B cell (primary cell): ENCODE measurements at regions not wholly inside any gene's neighbourhood (a gene's known extent, or its start where the extent isn't known, plus 50 kb on each side); places are given as distances from the start of the nearest gene placed in this dataset.

Experiments used
- ATAC-seq: fragments of 200-7000 bp; cut with Tn5 transposase; one replicate; pipeline ENCODE4 v1.10.0; 2021; ENCODE audit warnings: low read depth, mild to moderate bottlenecking, moderate number of reproducible peaks, moderate library complexity
- CTCF ChIA-PET: fragments of 350-600 bp; sonication (Branson Sonifier 250); formaldehyde crosslinking; loops from one replicate; lab custom pipeline; 2021; ENCODE audit warnings: antibody characterized with exemption, inconsistent platforms; lab: Charles Lee
- POLR2A ChIA-PET: fragments of 350-600 bp; sonication (Branson Sonifier 250); formaldehyde crosslinking; loops from one replicate; lab custom pipeline; 2021; ENCODE audit warnings: antibody characterized with exemption; lab: Charles Lee
- DNase-seq: peaks from one replicate; pipeline ENCODE4 v3.0.0; 2013
- H2AFZ ChIP-seq: 2 replicates; pipeline ENCODE4 v1.6.1; 2012; ENCODE audit warnings: mild to moderate bottlenecking, low read depth, low read length; ENCODE audit not compliant: insufficient read depth, poor library complexity, severe bottlenecking
- H3K27ac ChIP-seq, 2 donors: 1 replicate in 1 of 2; 2 replicates in 1 of 2; pipeline ENCODE4 v1.5.1; 2012 to 2013; ENCODE audit warnings: low read length in 2 of 2, mild to moderate bottlenecking in 2 of 2, moderate library complexity in 1 of 2
- H3K27me3 ChIP-seq, 4 experiments: fragments of 200-600 bp in 1 of 4; sonication (generic) in 1 of 4; replicated peaks in 1 of 4; 1 replicate in 2 of 4; 2 replicates in 2 of 4; pipeline versions ENCODE4 v1.6.1 to v1.7.0; 2013 to 2016; ENCODE audit warnings: low read length in 3 of 4, mild to moderate bottlenecking in 2 of 4, mixed read lengths in 1 of 4, moderate library complexity in 1 of 4; ENCODE audit not compliant: insufficient read depth in 4 of 4, control insufficient read depth in 3 of 4; ENCODE audit errors: control extremely low read depth in 1 of 4
- H3K36me3 ChIP-seq, 2 experiments: replicated peaks in 1 of 2; 1 replicate in 1 of 2; 2 replicates in 1 of 2; pipeline versions ENCODE4 v1.6.1 to v1.7.1; 2013; ENCODE audit warnings: low read length in 1 of 2; ENCODE audit not compliant: insufficient read depth in 2 of 2, control insufficient read depth in 1 of 2; ENCODE audit errors: control extremely low read depth in 1 of 2, extremely low read depth in 1 of 2
- H3K4me1 ChIP-seq, 2 donors: fragments of 200-600 bp in 1 of 2; sonication (generic) in 1 of 2; 1 replicate in 1 of 2; 2 replicates in 1 of 2; pipeline versions ENCODE4 v1.5.1 to v1.6.1; 2013 to 2017; ENCODE audit warnings: low read length in 2 of 2; ENCODE audit not compliant: control insufficient read depth in 2 of 2, insufficient read depth in 2 of 2
- H3K4me2 ChIP-seq: replicated peaks from 2 replicates; pipeline ENCODE3; 2012; ENCODE audit warnings: mild to moderate bottlenecking, low read depth, low read length; ENCODE audit not compliant: poor library complexity, severe bottlenecking
- H3K4me3 ChIP-seq, 5 experiments: fragments of 200-600 bp in 1 of 5; sonication (generic) in 1 of 5; 1 replicate in 3 of 5; 2 replicates in 2 of 5; pipeline versions ENCODE4 v1.5.1 to v1.7.0; 2011 to 2016; ENCODE audit warnings: low read length in 4 of 5, mild to moderate bottlenecking in 4 of 5, low read depth in 2 of 5, control low read depth in 1 of 5, moderate library complexity in 1 of 5; ENCODE audit not compliant: insufficient read depth in 1 of 5; ENCODE audit errors: control extremely low read depth in 1 of 5, extremely low read depth in 1 of 5
- H3K79me2 ChIP-seq: fragments of 200-600 bp; sonication (generic); one replicate; pipeline ENCODE4 v1.6.0; 2016; ENCODE audit warnings: low read length; ENCODE audit not compliant: control insufficient read depth, insufficient read depth
- H3K9ac ChIP-seq: fragments of 200-600 bp; sonication (generic); 2 replicates; pipeline ENCODE4 v1.6.1; 2017; ENCODE audit warnings: mild to moderate bottlenecking, low read length, moderate library complexity
- H3K9me3 ChIP-seq, 3 donors: one replicate each; pipeline versions ENCODE4 v1.6.1 to v1.7.1; 2013; ENCODE audit warnings: low read length in 2 of 3; ENCODE audit not compliant: control insufficient read depth in 2 of 3, insufficient read depth in 1 of 3; ENCODE audit errors: control extremely low read depth in 1 of 3
- H4K20me1 ChIP-seq: 2 replicates; pipeline ENCODE4 v1.6.0; 2012; ENCODE audit warnings: mild to moderate bottlenecking, low read length; ENCODE audit not compliant: insufficient read depth, control insufficient read depth, poor library complexity, severe bottlenecking
- H3K27ac Mint-ChIP-seq: one replicate; pipeline ENCODE4 v1.8.0; 2021; ENCODE audit warnings: mixed read lengths
- H3K27me3 Mint-ChIP-seq: one replicate; pipeline ENCODE4 v1.8.0; 2021; ENCODE audit warnings: mixed read lengths
- H3K4me1 Mint-ChIP-seq: one replicate; pipeline ENCODE4 v1.8.0; 2021; ENCODE audit warnings: mixed read lengths
- H3K4me3 Mint-ChIP-seq: one replicate; pipeline ENCODE4 v1.8.0; 2021; ENCODE audit warnings: mixed read lengths
- H3K9me3 Mint-ChIP-seq: one replicate; pipeline ENCODE4 v1.8.0; 2022; ENCODE audit warnings: mixed read lengths; ENCODE audit not compliant: insufficient read depth
- EZH2 ChIP-seq: IDR thresholded peaks from 2 replicates; pipeline ENCODE4 v1.6.1; 2012; ENCODE audit warnings: borderline replicate concordance, low read depth, mild to moderate bottlenecking, moderate library complexity, low read length; ENCODE audit not compliant: insufficient read depth, poor library complexity, severe bottlenecking
- WGBS: methylation state at CpG from one replicate; pipeline ENCODE4 v1.1.5; 2013; ENCODE audit warnings: missing lambda C conversion rate; ENCODE audit not compliant: insufficient coverage; 5-methylcytosine and 5-hydroxymethylcytosine counted together
- intact Hi-C: fragments of 100-400 bp; cut with micrococcal nuclease; formaldehyde crosslinking; loops from one replicate; pipeline ENCODE4 v1.10.0; 2022
- TF ChIP-seq, protein P1 (sequence below): fragments of 200-600 bp; IDR thresholded peaks from one replicate; pipeline ENCODE4 v1.8.0; 2022; ENCODE audit warnings: antibody characterized with exemption, mild to moderate bottlenecking

DNA sequence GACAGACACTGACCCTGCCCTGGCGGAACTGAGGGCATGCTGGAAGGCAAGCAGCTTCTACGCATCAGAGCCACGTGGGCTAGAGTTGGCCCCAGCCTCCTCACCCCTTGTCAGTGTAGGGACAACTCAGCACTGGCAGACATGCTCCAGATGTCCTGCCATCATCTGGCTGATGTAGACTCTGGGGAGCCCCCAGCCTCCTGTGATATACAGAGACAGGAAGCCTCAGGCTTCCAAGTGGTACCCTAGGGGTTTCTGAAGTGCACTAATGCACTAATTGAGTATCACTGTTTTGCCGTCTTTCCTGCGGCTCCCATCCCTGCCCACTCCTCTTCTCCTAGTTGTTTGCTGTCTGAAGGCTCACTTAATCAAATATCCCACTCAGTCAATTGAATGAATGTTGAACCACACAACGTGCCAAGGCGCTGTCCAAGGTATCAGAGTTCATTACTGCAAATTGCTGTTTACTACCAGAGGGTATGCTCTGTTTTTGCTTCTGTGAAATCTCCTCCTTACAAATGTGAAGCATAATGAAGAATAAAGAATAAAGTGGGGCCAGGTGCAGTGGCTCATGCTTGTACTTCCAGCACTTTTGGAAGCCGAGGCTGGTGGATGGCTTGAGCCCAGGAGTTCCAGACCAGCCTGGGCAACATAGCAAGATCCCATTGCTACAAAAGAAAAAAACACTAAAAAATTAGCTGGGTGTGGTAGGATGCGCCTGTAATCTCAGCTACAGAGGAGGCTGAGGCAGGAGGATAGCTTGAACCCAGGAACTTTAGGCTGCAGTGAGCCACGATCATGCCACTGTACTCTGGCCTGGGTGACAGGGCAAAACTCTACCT is 76.4 kb upstream of the ZBTB18 start:
- no peaks in the 10 kb centered on the region for H4K20me1 ChIP-seq
- no peaks in the 10 kb centered on the region for H3K4me1 Mint-ChIP-seq
- no peak overlapping the region for H3K4me2 ChIP-seq
- TF ChIP-seq, protein P1, sequence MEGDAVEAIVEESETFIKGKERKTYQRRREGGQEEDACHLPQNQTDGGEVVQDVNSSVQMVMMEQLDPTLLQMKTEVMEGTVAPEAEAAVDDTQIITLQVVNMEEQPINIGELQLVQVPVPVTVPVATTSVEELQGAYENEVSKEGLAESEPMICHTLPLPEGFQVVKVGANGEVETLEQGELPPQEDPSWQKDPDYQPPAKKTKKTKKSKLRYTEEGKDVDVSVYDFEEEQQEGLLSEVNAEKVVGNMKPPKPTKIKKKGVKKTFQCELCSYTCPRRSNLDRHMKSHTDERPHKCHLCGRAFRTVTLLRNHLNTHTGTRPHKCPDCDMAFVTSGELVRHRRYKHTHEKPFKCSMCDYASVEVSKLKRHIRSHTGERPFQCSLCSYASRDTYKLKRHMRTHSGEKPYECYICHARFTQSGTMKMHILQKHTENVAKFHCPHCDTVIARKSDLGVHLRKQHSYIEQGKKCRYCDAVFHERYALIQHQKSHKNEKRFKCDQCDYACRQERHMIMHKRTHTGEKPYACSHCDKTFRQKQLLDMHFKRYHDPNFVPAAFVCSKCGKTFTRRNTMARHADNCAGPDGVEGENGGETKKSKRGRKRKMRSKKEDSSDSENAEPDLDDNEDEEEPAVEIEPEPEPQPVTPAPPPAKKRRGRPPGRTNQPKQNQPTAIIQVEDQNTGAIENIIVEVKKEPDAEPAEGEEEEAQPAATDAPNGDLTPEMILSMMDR = no peak
- no peak for TF ChIP-seq EZH2
- H3K27ac ChIP-seq = no peak overlapping the region
- no peak overlapping the region for H3K27ac Mint-ChIP-seq
- CTCF ChIA-PET = no interaction called here
- 57% methylated on average over 8 of the region's 10 CpGs for WGBS
- H3K27me3 ChIP-seq = peaks cover 0 to 8% (median 3%) of the 10 kb centered on the region in 4 experiments
- no peak overlapping the region for H2AFZ ChIP-seq
- POLR2A ChIA-PET = no interaction called here
- no peaks in the 10 kb centered on the region for H3K79me2 ChIP-seq
- H3K9me3 ChIP-seq = no peaks in the 10 kb centered on the region
- no peak overlapping the region for H3K4me3 ChIP-seq
- intact Hi-C loops = no loop called here
- H3K9ac ChIP-seq = no peak overlapping the region
- H3K4me1 ChIP-seq = no peaks in the 10 kb centered on the region
- no peak overlapping the region for H3K4me3 Mint-ChIP-seq
- no peak for DNase-seq
- H3K27me3 Mint-ChIP-seq = peaks cover 36% of the 10 kb centered on the region
- no peaks in the 10 kb centered on the region for H3K36me3 ChIP-seq
- no peak for ATAC-seq
- H3K9me3 Mint-ChIP-seq = no peaks in the 10 kb centered on the region

DNA sequence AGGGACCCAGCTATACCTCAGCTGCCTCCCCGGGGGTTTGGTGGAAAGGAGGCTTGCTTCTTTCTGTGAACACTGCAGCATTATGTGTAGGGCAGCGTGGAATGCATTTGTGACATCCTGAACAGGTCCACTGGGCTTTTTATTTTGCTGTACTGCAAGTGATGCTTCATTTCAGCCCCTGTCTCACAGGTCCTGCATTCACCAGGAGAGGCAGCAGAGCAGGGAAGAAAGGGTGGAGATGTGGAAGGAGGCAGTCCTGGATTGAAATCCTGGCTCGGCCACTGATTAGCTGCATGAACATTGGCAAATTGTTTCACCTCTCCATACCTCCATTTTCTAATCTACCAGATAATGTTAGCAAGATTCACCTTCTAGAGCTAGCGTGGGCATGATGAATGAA is 77.9 kb upstream of the ZBTB18 start:
- no peak overlapping the region for H3K4me3 ChIP-seq
- DNase-seq (no peak), ATAC-seq (no peak)
- no peak overlapping the region for H3K9ac ChIP-seq
- no peak overlapping the region for H2AFZ ChIP-seq
- peaks cover 0 to 8% (median 3%) of the 10 kb centered on the region in 4 experiments for H3K27me3 ChIP-seq
- intact Hi-C loops = no loop called here
- H3K27ac ChIP-seq = no peak overlapping the region
- Mint-ChIP-seq H3K4me1 (no peaks in the 10 kb centered on the region), H3K27me3 (peaks cover 38% of the 10 kb centered on the region), H3K9me3 (no peaks in the 10 kb centered on the region), H3K4me3 (no peak overlapping the region), H3K27ac (no peak overlapping the region)
- ChIA-PET POLR2A (no interaction called here), CTCF (no interaction called here)
- no peaks in the 10 kb centered on the region for H3K9me3 ChIP-seq
- no peak overlapping the region for H3K4me2 ChIP-seq
- no peaks in the 10 kb centered on the region for H3K36me3 ChIP-seq
- 74% methylated on average over 2 of the region's 4 CpGs for WGBS
- H3K79me2 ChIP-seq = no peaks in the 10 kb centered on the region
- no peaks in the 10 kb centered on the region for H3K4me1 ChIP-seq
- no peaks in the 10 kb centered on the region for H4K20me1 ChIP-seq
- TF ChIP-seq, protein P1 = no peak
- TF ChIP-seq EZH2 = no peak
